Activated naive CD4-positive, alpha-beta T cell treated with anti-CD3 and anti-CD28 coated beads, Interleukin-2, amount 50 U/mL, for 24 hours (primary cell): ENCODE measurements at regions not wholly inside any gene's neighbourhood (a gene's known extent, or its start where the extent isn't known, plus 50 kb on each side); places are given as distances from the start of the nearest gene placed in this dataset.

ENCODE experiments used
- H3K27ac Mint-ChIP-seq: one replicate; pipeline ENCODE4 v1.8.0; 2021; ENCODE audit warnings: mild to moderate bottlenecking, mixed read lengths
- H3K27me3 Mint-ChIP-seq: one replicate; pipeline ENCODE4 v1.8.0; 2021; ENCODE audit warnings: mixed read lengths
- H3K36me3 Mint-ChIP-seq: one replicate; pipeline ENCODE4 v1.8.0; 2021; ENCODE audit warnings: mixed read lengths
- H3K4me1 Mint-ChIP-seq: one replicate; pipeline ENCODE4 v1.8.0; 2021; ENCODE audit warnings: mixed read lengths
- H3K4me3 Mint-ChIP-seq: one replicate; pipeline ENCODE4 v1.8.0; 2021; ENCODE audit warnings: mild to moderate bottlenecking, mixed read lengths
- H3K9me3 Mint-ChIP-seq: one replicate; pipeline ENCODE4 v1.8.0; 2021; ENCODE audit warnings: mixed read lengths

- H3K27ac Mint-ChIP-seq, result no peak overlapping the region
- no peaks in the 10 kb centered on the region for H3K4me1 Mint-ChIP-seq
- H3K36me3 Mint-ChIP-seq, result no peaks in the 10 kb centered on the region
- no peak overlapping the region for H3K4me3 Mint-ChIP-seq
- H3K9me3 Mint-ChIP-seq, result no peaks in the 10 kb centered on the region
- peaks cover 2% of the 10 kb centered on the region for H3K27me3 Mint-ChIP-seq
These were observed 291.9 kb upstream of the AJAP1 start for GRCh38 chr1:4362314-4363044.

DNA sequence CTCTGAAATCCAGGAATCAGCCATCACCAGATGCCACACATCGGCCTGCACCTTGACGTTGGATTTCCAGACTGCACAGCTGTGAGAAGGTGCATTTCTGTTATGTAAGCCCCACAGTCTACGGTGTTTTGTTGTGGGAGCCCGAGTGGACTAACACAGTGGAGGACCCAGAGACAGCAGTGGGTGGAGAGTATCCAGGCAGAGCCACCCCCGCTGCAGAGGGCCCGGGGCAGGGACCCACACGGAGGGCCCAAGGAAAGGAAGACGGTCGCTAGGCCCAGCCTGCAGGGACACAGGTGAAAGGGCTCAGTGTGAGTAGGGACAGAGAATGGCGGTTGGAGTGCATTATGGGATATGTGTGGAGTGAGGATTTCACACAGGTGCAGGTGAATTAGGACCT is 288.3 kb upstream of the AJAP1 start:
- no peaks in the 10 kb centered on the region for H3K36me3 Mint-ChIP-seq
- no peak overlapping the region for H3K4me3 Mint-ChIP-seq
- peaks cover 2% of the 10 kb centered on the region for H3K27me3 Mint-ChIP-seq
- no peaks in the 10 kb centered on the region for H3K9me3 Mint-ChIP-seq
- no peaks in the 10 kb centered on the region for H3K4me1 Mint-ChIP-seq
- no peak overlapping the region for H3K27ac Mint-ChIP-seq

GRCh38 chr1:4367230-4367777 is 287.1 kb upstream of the AJAP1 start:
- no peak overlapping the region for H3K27ac Mint-ChIP-seq
- no peaks in the 10 kb centered on the region for H3K9me3 Mint-ChIP-seq
- H3K27me3 Mint-ChIP-seq, result no peaks in the 10 kb centered on the region
- no peak overlapping the region for H3K4me3 Mint-ChIP-seq
- H3K36me3 Mint-ChIP-seq, result no peaks in the 10 kb centered on the region
- H3K4me1 Mint-ChIP-seq, result no peaks in the 10 kb centered on the region

DNA sequence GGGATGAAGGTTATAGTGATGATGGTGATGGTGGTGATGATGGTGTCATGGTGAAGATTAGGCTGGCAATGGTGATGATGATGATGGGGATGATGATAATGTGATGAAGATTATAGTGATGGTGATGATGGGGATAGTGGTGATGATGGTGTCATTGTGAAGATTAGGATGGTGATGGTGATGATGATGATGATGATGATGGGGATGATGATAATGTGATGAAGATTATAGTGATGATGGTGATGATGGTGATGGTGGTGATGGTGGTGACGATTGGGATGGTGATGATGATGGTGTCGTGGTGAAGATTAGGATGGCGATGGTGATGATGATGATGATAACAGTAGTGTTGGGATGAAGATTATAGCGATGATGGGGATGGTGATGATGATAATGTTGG is 285.1 kb upstream of the AJAP1 start:
- Mint-ChIP-seq H3K4me3 (no peak overlapping the region), H3K36me3 (no peaks in the 10 kb centered on the region), H3K27ac (no peak overlapping the region), H3K4me1 (no peaks in the 10 kb centered on the region), H3K27me3 (no peaks in the 10 kb centered on the region), H3K9me3 (no peaks in the 10 kb centered on the region)

GRCh38 chr1:4371849-4372248 is 282.6 kb upstream of the AJAP1 start:
- Mint-ChIP-seq H3K9me3 (no peaks in the 10 kb centered on the region), H3K27ac (no peak overlapping the region), H3K27me3 (peaks cover 2% of the 10 kb centered on the region), H3K4me3 (no peak overlapping the region), H3K4me1 (no peaks in the 10 kb centered on the region), H3K36me3 (no peaks in the 10 kb centered on the region)

GRCh38 chr1:4375812-4376211 is 278.6 kb upstream of the AJAP1 start:
- Mint-ChIP-seq H3K4me3 (no peak overlapping the region), H3K27me3 (peaks cover 2% of the 10 kb centered on the region), H3K27ac (no peak overlapping the region), H3K9me3 (no peaks in the 10 kb centered on the region), H3K36me3 (no peaks in the 10 kb centered on the region), H3K4me1 (peaks cover 5% of the 10 kb centered on the region)

- no peak overlapping the region for H3K4me3 Mint-ChIP-seq
- H3K9me3 Mint-ChIP-seq, result peaks cover 7% of the 10 kb centered on the region
- no peaks in the 10 kb centered on the region for H3K36me3 Mint-ChIP-seq
- peaks cover 4% of the 10 kb centered on the region for H3K27me3 Mint-ChIP-seq
- H3K27ac Mint-ChIP-seq, result no peak overlapping the region
- peaks cover 5% of the 10 kb centered on the region for H3K4me1 Mint-ChIP-seq
These were observed 274.8 kb upstream of the AJAP1 start for GRCh38 chr1:4379451-4380175.

GRCh38 chr1:4380564-4381168 is 273.7 kb upstream of the AJAP1 start:
- H3K27me3 Mint-ChIP-seq, result peaks cover 6% of the 10 kb centered on the region
- no peak overlapping the region for H3K27ac Mint-ChIP-seq
- peaks cover 8% of the 10 kb centered on the region for H3K9me3 Mint-ChIP-seq
- no peaks in the 10 kb centered on the region for H3K36me3 Mint-ChIP-seq
- H3K4me3 Mint-ChIP-seq, result no peak overlapping the region
- peaks cover 5% of the 10 kb centered on the region for H3K4me1 Mint-ChIP-seq

- Mint-ChIP-seq H3K4me3 (no peak overlapping the region), H3K27ac (no peak overlapping the region), H3K27me3 (peaks cover 11% of the 10 kb centered on the region), H3K36me3 (no peaks in the 10 kb centered on the region), H3K4me1 (no peaks in the 10 kb centered on the region), H3K9me3 (peaks cover 6% of the 10 kb centered on the region)
These were observed 261.2 kb upstream of the AJAP1 start for GRCh38 chr1:4393191-4393590.

GRCh38 chr1:4394366-4394765 is 260.0 kb upstream of the AJAP1 start:
- Mint-ChIP-seq H3K4me1 (no peaks in the 10 kb centered on the region), H3K9me3 (peaks cover 4% of the 10 kb centered on the region), H3K36me3 (no peaks in the 10 kb centered on the region), H3K27me3 (peaks cover 10% of the 10 kb centered on the region), H3K27ac (no peak overlapping the region), H3K4me3 (no peak overlapping the region)

DNA sequence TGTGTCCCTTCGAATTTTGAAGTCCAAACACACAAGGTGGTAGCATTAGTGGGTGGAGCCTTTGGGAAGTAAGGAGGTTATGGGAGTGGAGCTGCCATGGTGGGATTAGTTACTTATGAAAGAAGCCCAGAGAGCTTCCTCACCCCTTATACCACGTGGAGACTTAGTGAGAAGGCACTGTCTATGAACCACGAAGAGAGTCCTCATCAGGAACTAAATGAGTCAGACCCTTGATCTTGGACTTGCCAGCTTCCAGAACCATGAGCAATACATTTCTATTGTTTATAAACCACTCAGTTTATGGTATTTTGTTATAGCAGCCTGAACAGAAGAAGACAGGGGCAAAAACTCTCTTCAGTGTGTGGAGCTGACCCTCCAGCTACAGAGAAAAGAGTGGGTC is 259.3 kb upstream of the AJAP1 start:
- peaks cover 10% of the 10 kb centered on the region for H3K27me3 Mint-ChIP-seq
- peaks cover 4% of the 10 kb centered on the region for H3K9me3 Mint-ChIP-seq
- no peak overlapping the region for H3K27ac Mint-ChIP-seq
- H3K4me1 Mint-ChIP-seq, result no peaks in the 10 kb centered on the region
- H3K4me3 Mint-ChIP-seq, result no peak overlapping the region
- no peaks in the 10 kb centered on the region for H3K36me3 Mint-ChIP-seq

DNA sequence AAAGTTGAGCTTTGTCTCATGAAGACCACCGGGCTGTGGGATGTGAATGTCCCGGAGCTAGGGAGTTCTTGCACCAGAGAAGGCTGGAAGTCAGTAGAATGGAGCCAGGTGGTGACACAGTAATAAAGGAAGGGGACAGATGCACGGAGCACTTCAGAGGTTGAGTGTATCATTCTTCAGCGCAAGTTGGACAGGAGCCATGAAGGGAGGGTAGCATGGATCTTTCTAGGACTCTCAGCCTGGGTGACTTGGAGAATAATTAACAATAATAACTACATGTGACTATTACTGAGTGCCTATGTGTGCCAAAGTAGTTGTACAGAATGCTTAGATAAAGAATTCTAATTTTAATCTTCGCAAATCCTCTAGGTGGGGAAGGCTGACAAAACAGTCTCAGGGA is 258.7 kb upstream of the AJAP1 start:
- Mint-ChIP-seq H3K4me1 (no peaks in the 10 kb centered on the region), H3K36me3 (no peaks in the 10 kb centered on the region), H3K4me3 (no peak overlapping the region), H3K27me3 (peaks cover 10% of the 10 kb centered on the region), H3K9me3 (peaks cover 4% of the 10 kb centered on the region), H3K27ac (no peak overlapping the region)

DNA sequence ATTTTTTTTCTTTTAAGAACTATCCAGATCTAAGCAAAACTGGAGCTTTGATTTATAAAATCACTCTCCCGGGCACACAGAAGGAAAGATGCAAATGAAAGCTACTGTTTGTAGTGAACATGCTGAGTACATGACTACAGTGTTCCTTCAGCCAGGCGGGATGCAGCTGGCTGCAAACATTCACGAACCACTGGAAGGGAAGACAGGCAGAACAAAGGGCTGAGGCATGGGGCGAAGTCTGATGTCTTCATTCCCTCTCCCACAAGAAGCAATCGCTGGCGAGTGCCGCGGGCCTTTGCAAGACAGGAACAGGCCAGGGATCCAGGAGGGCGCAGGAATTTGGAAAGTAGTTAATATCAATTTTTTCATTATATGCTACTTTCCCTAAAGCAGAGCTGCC is 257.9 kb upstream of the AJAP1 start:
- Mint-ChIP-seq H3K27me3 (peaks cover 10% of the 10 kb centered on the region), H3K9me3 (peaks cover 3% of the 10 kb centered on the region), H3K4me3 (no peak overlapping the region), H3K27ac (no peak overlapping the region), H3K4me1 (no peaks in the 10 kb centered on the region), H3K36me3 (no peaks in the 10 kb centered on the region)

DNA sequence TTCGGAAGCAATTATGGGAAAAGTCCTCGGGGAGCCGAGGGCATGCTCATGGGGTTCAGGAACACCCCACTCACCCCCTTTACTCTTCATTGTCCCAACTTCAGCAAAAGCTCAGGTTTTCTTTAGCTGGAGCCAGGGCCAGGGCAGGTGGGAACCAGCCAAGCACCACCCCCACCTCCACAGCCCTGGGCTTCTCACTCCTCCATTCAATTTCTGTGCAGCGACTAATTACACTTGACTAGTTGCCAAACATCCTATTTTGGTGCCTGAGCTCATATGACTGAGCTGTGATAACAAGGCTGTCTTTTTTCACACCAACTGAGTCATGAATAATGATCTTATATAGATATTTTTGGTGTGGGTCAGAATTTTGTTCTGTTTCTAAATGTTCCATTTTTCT is 257.2 kb upstream of the AJAP1 start:
- Mint-ChIP-seq H3K4me3 (no peak overlapping the region), H3K27ac (no peak overlapping the region), H3K36me3 (no peaks in the 10 kb centered on the region), H3K27me3 (peaks cover 5% of the 10 kb centered on the region), H3K4me1 (no peaks in the 10 kb centered on the region), H3K9me3 (no peaks in the 10 kb centered on the region)

- H3K4me1 Mint-ChIP-seq, result no peaks in the 10 kb centered on the region
- H3K4me3 Mint-ChIP-seq, result no peak overlapping the region
- no peaks in the 10 kb centered on the region for H3K9me3 Mint-ChIP-seq
- H3K27me3 Mint-ChIP-seq, result peaks cover 3% of the 10 kb centered on the region
- no peak overlapping the region for H3K27ac Mint-ChIP-seq
- no peaks in the 10 kb centered on the region for H3K36me3 Mint-ChIP-seq
These were observed 252.4 kb upstream of the AJAP1 start for GRCh38 chr1:4402032-4402431.
